Amniotic epithelial cell (primary cell): ENCODE measurements at regions not wholly inside any gene's neighbourhood (a gene's known extent, or its start where the extent isn't known, plus 50 kb on each side); places are given as distances from the start of the nearest gene placed in this dataset.
A peak's percentile ranks its signal among the peaks of the same experiment; 100 is the strongest.

Experiments
- DNase-seq: peaks from one replicate; pipeline ENCODE4 v3.0.0-alpha.2; 2010; ENCODE audit warnings: low read depth

DNA sequence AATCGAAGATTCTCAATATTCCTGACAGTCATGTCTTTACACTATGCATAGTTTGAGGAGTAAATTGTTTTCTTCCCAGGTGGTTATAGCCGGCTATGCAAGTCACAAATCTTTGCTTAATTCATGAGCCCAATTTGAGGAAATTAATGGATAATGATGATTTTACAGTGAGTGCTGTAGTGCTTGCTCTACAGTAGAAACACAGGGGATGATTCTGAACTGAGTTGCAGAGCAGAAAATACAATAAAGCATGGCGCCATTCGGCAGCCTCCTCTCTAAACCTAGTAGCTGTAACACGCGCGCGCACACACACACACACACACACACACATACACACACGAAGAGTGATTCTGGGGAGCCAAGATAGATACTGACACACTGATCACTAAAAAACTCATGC lies 181.7 kb upstream of the DPH6 start:
- no peak for DNase-seq

DNA sequence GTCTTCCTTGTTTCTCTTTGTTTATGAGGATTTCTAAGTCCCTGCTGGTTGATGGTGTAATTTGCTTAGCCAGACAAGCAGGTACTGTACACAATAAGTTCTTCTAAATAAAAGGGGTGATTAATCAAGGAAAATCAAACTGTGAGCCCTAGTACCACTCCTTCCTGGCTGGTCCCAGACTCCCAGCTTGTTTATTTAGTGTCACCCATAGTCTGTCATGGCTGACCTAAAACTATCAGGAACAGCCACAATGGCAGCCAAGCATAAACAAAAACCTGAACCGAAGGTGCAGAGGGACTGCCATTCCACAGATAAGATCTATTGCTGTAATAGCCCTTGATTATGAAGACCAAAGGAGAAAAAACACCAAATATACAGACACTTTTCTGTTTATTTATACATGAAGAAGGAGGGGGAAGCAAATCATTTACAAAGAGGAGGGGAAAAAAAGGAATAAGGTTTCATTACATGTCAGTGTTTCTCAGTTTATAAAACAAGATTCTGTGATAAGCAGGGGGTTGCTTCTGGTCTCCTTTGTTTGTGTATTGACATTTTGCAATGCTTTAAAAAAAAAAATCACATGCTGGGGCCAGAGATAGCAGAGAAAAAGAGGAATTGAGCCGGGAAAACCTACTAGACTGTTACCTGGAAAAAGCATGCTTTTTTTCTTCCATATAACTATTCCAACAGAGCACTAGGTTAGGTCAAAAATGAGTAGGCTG lies 182.4 kb upstream of the DPH6 start:
- no peak for DNase-seq

GRCh38 chr15:35736150-35736549 lies 190.2 kb upstream of the DPH6 start:
- DNase-seq, result peak; percentile 68

DNA sequence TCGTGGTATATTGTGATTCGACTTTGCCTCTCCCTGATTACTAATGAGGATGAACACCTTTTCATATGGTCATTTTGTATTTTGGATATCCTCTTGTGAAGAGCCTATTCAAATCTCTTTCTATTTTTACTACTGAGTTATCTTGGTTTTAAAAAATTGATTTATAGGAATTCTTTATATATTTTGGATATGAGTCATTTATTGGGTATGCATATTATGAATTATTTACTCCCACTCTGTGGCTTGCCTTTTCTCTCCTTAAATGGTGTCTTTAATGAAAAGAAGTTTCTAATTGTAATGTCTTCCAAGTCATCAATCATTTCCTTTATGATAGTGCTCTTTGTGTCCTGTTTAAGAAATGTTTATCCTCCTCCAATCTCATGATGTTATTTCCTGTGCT lies 191.5 kb upstream of the DPH6 start:
- DNase-seq, result peak; percentile 59

DNA sequence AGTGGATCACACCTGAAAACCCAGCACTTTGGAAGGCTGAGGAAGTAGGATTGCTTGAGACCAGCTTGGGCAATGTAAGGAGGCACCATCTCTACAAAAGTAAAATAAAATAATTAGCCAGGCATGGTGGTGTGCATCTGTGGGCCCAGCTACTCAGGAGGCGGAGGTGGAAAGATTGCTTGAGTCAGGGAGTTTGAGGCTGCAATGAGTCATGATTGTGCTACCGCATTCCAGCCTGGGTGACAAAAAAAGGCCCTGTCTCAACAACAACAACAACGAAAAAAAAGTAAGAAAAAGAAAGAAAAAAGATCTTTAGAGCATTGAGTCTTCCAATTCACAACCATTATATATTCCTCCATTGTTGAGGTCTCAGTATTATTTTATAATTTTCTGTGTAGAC lies 192.4 kb upstream of the DPH6 start:
- DNase-seq, result peak; percentile 83

- DNase-seq, result peak; percentile 35
Measured at GRCh38 chr15:35740761-35741160, 194.8 kb upstream of the DPH6 start.

- no peak for DNase-seq
Measured at GRCh38 chr15:35741395-35741794, 195.4 kb upstream of the DPH6 start.

DNA sequence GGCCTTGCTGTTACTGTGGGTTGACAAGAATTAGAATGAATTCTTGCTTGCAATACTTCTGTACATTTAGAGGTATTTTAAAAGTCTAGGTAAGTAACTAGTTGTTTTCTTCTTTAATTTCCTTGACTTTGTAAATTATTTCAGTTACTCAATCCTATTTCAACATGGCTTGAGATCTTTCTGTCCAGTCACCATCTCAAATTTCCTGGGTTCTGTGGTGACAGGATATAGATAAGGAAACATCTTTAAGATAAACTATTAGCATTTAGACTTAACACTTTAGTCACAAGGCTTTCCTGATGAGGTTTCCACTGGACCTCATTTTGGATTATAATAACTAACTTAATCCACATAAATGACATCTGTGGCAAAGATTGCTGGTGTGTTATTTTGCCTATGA lies 195.9 kb upstream of the DPH6 start:
- peak; percentile 79 for DNase-seq

GRCh38 chr15:35743321-35743720 lies 197.4 kb upstream of the DPH6 start:
- no peak for DNase-seq

GRCh38 chr15:35746121-35746520 lies 200.2 kb upstream of the DPH6 start:
- peak; percentile 65 for DNase-seq

DNA sequence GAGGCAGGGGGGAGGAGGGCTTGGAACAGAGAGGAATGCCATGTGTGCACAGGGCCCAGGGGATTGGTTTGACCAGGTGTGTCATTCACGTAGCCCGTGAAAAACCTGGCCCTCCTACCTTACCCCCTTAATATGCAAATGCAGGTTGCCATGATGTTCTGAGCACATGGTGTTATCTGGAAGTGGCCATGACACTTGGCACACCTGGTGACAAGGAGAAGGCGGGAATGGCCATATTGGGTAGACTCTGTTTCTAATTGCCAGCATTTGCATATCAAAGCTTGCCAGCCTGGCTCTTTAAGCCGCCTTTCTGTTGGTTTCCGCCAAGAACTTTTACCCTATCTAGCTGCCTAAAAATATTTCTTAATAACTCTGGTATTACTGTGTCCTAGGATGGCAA lies 202.1 kb upstream of the DPH6 start:
- no peak for DNase-seq

GRCh38 chr15:35750051-35750450 lies 204.1 kb upstream of the DPH6 start:
- DNase-seq, result no peak

DNA sequence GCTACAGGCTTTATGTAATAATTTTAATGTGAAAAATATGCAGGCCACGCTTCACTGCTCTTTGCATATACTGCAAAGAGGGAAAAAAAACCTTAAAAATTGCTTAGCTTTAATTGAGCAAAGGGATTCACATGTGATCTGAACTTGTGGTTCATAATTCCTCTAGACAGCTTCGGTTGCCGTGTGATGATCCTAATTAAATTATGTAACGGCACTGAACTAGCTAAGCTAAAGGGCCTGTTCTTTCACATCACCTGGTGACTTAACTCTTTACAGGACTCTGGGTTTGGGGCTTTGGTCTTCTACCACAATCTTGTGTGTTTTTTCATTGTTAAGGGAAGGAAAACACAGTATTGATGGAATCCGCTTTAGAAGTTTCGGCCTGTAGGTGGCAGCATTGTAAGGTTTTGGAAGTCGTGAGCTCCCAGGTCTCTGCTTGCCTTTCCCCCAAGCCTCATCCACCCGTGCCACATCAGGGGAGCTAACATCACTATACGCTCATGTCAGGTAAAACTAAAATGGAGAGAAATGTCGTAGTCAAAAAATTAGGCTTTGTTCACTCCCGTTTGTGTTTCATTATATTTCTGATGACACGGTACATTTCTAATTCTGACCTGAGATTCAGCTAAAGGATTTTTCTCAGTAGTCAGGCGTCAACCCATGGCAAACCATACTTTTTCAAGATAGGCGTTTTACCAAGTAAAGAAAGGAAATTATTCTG lies 205.6 kb upstream of the DPH6 start:
- peak; percentile 71 for DNase-seq

- DNase-seq, result no peak
Measured at GRCh38 chr15:35752134-35752466, 206.1 kb upstream of the DPH6 start.

- peak; percentile 20 for DNase-seq
Measured at GRCh38 chr15:35753486-35753885, 207.5 kb upstream of the DPH6 start.

DNA sequence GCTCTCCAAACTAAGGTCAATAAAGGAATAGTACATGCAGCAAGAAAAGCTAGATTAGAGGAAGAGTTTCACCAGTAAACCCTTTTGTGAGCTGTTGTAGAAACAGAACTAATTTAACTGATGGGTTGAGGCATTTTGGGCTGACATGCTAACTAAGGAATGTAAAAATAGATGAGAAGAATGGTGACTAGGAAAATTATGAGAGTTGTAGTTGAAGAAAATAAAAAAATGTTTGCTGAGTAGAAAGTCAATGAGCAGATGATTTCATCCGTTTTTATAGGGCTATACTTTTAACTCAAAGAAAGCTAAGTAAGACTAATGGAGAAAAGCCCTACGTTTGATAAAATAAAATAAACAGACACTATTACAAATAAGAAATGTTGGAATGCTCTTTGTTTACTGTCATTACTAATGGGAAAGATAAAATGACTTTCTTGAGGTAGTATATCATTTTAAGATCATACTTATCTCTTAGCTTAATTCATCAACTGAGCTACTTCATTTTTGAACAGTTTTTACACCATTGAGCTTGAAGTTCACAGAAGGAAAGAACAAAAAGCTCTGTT lies 209.4 kb upstream of the DPH6 start:
- peak; percentile 40 for DNase-seq

DNA sequence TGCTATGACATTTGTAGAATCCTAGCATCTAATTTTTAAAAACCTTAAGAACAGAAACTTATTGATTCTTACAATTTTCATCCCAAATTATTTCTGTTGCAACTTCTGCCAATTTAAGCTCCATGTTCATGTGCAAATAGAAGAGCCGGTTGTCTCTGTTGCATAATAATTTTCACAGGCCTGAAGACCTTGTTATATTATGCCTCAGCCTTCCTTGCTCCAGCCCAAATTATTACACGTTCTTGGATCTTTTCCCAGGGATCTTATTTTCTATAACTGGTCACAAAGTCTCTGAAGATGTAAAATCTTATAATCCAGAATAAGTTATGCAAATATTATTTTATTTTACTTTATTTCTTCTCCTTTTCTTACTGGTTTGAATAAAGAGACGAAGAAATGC lies 210.7 kb upstream of the DPH6 start:
- DNase-seq, result no peak

GRCh38 chr15:35757361-35757760 lies 211.4 kb upstream of the DPH6 start:
- DNase-seq, result no peak

DNA sequence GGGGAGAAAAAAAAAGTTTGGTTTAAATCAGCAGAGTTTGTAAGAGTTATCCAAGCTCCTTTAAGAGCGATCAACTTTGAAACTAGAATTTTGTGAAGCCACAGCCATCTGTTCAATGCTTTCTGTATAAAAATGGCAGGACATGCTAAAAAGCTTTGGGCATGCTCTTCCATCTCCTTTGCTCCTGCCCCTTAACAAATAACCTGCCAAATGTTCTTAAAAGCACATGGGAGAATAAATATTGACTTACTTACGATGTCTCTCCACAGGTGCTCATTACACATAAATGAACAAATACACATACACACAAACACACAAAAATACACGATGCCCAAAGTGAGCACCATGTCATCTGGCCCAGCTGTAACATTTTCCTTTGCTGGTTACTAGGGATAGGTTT lies 211.8 kb upstream of the DPH6 start:
- DNase-seq, result no peak

- no peak for DNase-seq
Measured at GRCh38 chr15:35764661-35765519, 218.9 kb upstream of the DPH6 start.

DNA sequence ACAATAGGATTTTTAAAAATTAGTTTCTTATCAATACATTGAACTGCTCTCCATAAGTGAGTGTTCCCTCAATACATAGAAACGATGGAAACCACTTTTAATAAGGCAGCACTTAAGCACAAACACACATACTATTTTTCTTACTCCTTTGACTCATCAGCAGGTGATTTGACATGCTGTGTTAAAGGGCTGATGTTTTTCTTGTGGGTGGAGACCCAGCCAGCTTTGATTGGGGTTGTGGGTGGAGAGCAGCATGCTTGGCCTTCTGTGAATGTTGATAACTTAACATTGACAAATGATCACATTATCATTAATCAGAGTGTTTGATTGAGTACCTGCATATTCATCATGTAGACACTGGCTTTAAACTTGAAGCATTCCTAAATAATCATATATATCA lies 223.0 kb upstream of the DPH6 start:
- no peak for DNase-seq

DNA sequence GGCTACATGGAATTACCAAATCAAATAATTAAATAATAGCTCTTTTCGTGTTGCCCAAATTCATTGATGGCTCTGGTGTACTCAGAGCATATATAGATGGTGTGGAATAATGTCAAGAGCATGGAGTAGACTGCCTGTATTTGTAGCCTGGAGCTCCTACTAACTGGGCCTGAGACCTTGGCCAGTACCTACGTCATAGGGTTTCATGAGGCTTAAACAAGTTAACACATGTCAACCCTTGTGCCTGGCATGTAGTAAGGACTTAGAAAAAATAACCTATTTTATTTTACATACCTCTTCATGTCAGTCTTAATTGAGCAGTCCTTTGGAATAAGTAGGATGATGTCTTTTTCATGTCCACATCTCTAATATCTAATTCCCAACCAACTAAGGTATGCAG lies 223.7 kb upstream of the DPH6 start:
- no peak for DNase-seq
